ENCODE measurements at regions not wholly inside any gene's neighbourhood (a gene's known extent, or its start where the extent isn't known, plus 50 kb on each side); places are given as distances from the start of the nearest gene placed in this dataset.

DNA sequence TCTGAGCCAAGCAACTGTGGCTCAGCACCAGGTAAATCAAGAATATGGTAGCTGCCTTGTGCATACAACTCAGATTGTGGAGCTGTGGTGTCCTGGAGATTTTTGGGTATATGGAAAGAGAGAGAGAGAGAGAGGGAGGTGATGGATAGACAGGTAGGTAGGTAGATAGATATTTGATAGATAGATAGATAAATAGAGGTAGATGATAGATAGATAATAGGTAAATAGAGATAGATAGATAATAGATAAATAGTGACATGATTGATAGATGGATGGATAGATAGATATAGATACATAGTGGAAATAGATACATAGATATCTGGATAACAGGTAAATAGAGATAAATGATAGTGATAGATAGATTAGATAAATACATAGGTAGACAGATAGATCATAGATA, 206.3 kb downstream of the KLF6 start:
- no peaks in the 10 kb centered on the region for H3K9me2 ChIP-seq (replicated peaks; ENCODE audit: control insufficient read depth, low read length)
- H3K4me2 ChIP-seq (ENCODE audit: low read length), result no peak overlapping the region
- H3K36me3 ChIP-seq (ENCODE audit: control insufficient read depth, low read length), result no peaks in the 10 kb centered on the region
- H3K9me3 ChIP-seq (ENCODE audit: control insufficient read depth, insufficient read depth, low read length), result no peaks in the 10 kb centered on the region
- peaks cover 6% of the 10 kb centered on the region for H3K4me1 ChIP-seq (ENCODE audit: control insufficient read depth, low read length)
- H3F3A ChIP-seq (ENCODE audit: control insufficient read depth, insufficient read depth), result no peaks in the 10 kb centered on the region
- no peak overlapping the region for H3K27ac ChIP-seq (ENCODE audit: low read depth, low read length)
- TF ChIP-seq, protein P1, sequence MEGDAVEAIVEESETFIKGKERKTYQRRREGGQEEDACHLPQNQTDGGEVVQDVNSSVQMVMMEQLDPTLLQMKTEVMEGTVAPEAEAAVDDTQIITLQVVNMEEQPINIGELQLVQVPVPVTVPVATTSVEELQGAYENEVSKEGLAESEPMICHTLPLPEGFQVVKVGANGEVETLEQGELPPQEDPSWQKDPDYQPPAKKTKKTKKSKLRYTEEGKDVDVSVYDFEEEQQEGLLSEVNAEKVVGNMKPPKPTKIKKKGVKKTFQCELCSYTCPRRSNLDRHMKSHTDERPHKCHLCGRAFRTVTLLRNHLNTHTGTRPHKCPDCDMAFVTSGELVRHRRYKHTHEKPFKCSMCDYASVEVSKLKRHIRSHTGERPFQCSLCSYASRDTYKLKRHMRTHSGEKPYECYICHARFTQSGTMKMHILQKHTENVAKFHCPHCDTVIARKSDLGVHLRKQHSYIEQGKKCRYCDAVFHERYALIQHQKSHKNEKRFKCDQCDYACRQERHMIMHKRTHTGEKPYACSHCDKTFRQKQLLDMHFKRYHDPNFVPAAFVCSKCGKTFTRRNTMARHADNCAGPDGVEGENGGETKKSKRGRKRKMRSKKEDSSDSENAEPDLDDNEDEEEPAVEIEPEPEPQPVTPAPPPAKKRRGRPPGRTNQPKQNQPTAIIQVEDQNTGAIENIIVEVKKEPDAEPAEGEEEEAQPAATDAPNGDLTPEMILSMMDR (IDR thresholded peaks at IDR 0.05; ENCODE audit: low read depth, low read length, poor library complexity, severe bottlenecking), result no peak
- TF ChIP-seq EZH2phosphoT487 (IDR thresholded peaks at IDR 0.05; ENCODE audit: borderline replicate concordance, low read length), result no peak
- no peaks in the 10 kb centered on the region for H4K20me1 ChIP-seq (ENCODE audit: control insufficient read depth, insufficient read depth, low read depth, low read length)
- no peaks in the 10 kb centered on the region for H3K79me2 ChIP-seq (ENCODE audit: control insufficient read depth, low read length)
- no peak overlapping the region for H3K4me3 ChIP-seq (ENCODE audit: low read length)
- H3K27me3 ChIP-seq (ENCODE audit: control insufficient read depth, low read length), result no peaks in the 10 kb centered on the region

DNA sequence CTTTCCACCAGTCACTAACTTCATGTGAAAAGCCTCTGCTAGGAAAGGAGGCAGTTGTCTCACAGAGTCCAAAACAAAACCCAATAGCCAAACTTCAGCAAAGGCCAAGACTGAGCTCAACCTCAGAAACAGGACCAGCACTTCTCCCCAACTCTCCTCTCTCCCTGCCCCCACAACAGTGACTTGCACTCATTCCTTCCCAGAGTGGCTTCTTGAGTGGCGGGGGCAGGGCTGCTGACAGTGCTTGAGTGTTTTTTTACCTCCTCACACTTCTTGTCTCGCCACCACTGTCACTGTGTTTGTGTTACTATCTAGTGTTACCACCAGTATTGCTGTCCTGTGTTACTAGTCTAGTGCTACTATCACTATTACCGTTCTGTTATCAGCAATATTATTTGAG, 206.8 kb downstream of the KLF6 start:
- Histone ChIP-seq H3K27me3 (ENCODE audit: control insufficient read depth, low read length) (no peaks in the 10 kb centered on the region), H3K4me1 (ENCODE audit: control insufficient read depth, low read length) (peaks cover 6% of the 10 kb centered on the region), H4K20me1 (ENCODE audit: control insufficient read depth, insufficient read depth, low read depth, low read length) (no peaks in the 10 kb centered on the region), H3K4me2 (ENCODE audit: low read length) (no peak overlapping the region), H3K79me2 (ENCODE audit: control insufficient read depth, low read length) (no peaks in the 10 kb centered on the region), H3K4me3 (ENCODE audit: low read length) (no peak overlapping the region), H3K36me3 (ENCODE audit: control insufficient read depth, low read length) (no peaks in the 10 kb centered on the region), H3F3A (ENCODE audit: control insufficient read depth, insufficient read depth) (no peaks in the 10 kb centered on the region), H3K9me2 (replicated peaks; ENCODE audit: control insufficient read depth, low read length) (no peaks in the 10 kb centered on the region), H3K27ac (ENCODE audit: low read depth, low read length) (no peak overlapping the region), H3K9me3 (ENCODE audit: control insufficient read depth, insufficient read depth, low read length) (no peaks in the 10 kb centered on the region)
- TF ChIP-seq EZH2phosphoT487 (IDR thresholded peaks at IDR 0.05; ENCODE audit: borderline replicate concordance, low read length), result no peak
- TF ChIP-seq, protein P1 (IDR thresholded peaks at IDR 0.05; ENCODE audit: low read depth, low read length, poor library complexity, severe bottlenecking), result no peak

DNA sequence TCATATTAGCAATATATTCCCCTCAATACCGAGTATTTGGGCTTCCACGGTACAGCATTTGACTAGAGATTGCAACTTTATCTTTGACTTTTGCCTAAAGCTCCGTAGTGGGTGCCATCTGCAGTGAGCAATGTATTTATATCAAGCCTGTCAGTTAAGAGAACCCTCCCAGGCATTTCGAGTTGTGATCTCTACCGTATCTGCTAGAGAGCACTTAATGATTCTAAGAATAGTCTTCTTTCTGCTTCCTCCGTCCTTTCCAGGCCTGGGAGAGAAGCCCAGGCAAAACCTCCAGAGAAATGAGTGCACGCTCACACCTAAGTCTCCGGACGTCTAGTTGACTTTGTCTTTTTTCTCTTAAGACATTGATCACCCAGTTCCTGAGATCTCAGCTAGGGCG, 210.6 kb downstream of the KLF6 start:
- H3K27me3 ChIP-seq (ENCODE audit: control insufficient read depth, low read length), result no peaks in the 10 kb centered on the region
- H3K27ac ChIP-seq (ENCODE audit: low read depth, low read length), result no peak overlapping the region
- TF ChIP-seq, protein P1 (IDR thresholded peaks at IDR 0.05; ENCODE audit: low read depth, low read length, poor library complexity, severe bottlenecking), result no peak
- no peak for TF ChIP-seq EZH2phosphoT487 (IDR thresholded peaks at IDR 0.05; ENCODE audit: borderline replicate concordance, low read length)
- H3K79me2 ChIP-seq (ENCODE audit: control insufficient read depth, low read length), result no peaks in the 10 kb centered on the region
- H3K4me2 ChIP-seq (ENCODE audit: low read length), result no peak overlapping the region
- no peaks in the 10 kb centered on the region for H3K36me3 ChIP-seq (ENCODE audit: control insufficient read depth, low read length)
- peaks cover 1% of the 10 kb centered on the region for H3K4me1 ChIP-seq (ENCODE audit: control insufficient read depth, low read length)
- no peaks in the 10 kb centered on the region for H4K20me1 ChIP-seq (ENCODE audit: control insufficient read depth, insufficient read depth, low read depth, low read length)
- H3K9me2 ChIP-seq (replicated peaks; ENCODE audit: control insufficient read depth, low read length), result no peaks in the 10 kb centered on the region
- H3F3A ChIP-seq (ENCODE audit: control insufficient read depth, insufficient read depth), result no peaks in the 10 kb centered on the region
- H3K4me3 ChIP-seq (ENCODE audit: low read length), result no peak overlapping the region
- no peaks in the 10 kb centered on the region for H3K9me3 ChIP-seq (ENCODE audit: control insufficient read depth, insufficient read depth, low read length)

DNA sequence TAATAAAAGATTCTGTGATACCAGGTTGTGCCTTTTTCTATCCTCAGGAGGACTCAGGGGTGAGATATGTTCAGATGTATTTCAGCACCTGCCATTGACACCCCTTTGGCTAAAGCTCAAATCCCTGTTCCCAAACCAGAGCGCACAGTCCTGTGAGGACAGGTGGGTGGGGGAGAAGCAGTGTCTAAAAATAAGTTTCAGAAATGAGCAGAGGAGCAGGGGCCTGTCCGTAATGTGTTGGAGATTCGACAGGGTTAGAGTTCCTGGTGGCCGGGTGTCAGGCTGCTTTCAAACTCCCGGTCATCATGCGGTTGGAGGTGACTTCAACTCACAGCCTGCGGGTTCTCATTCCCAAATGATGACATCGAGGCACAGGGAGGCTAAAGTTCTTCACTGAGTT, 211.5 kb downstream of the KLF6 start:
- Histone ChIP-seq H3K27ac (ENCODE audit: low read depth, low read length) (no peak overlapping the region), H3K9me3 (ENCODE audit: control insufficient read depth, insufficient read depth, low read length) (no peaks in the 10 kb centered on the region), H3K79me2 (ENCODE audit: control insufficient read depth, low read length) (no peaks in the 10 kb centered on the region), H3K4me2 (ENCODE audit: low read length) (no peak overlapping the region), H3K9me2 (replicated peaks; ENCODE audit: control insufficient read depth, low read length) (no peaks in the 10 kb centered on the region), H3K36me3 (ENCODE audit: control insufficient read depth, low read length) (no peaks in the 10 kb centered on the region), H3K27me3 (ENCODE audit: control insufficient read depth, low read length) (no peaks in the 10 kb centered on the region), H4K20me1 (ENCODE audit: control insufficient read depth, insufficient read depth, low read depth, low read length) (no peaks in the 10 kb centered on the region), H3F3A (ENCODE audit: control insufficient read depth, insufficient read depth) (no peaks in the 10 kb centered on the region), H3K4me1 (ENCODE audit: control insufficient read depth, low read length) (no peaks in the 10 kb centered on the region), H3K4me3 (ENCODE audit: low read length) (no peak overlapping the region)
- TF ChIP-seq, protein P1 (IDR thresholded peaks at IDR 0.05; ENCODE audit: low read depth, low read length, poor library complexity, severe bottlenecking), result no peak
- no peak for TF ChIP-seq EZH2phosphoT487 (IDR thresholded peaks at IDR 0.05; ENCODE audit: borderline replicate concordance, low read length)
